ELR (cell line): ENCODE measurements at regions not wholly inside any gene's neighbourhood (a gene's known extent, or its start where the extent isn't known, plus 50 kb on each side); places are given as distances from the start of the nearest gene placed in this dataset.

Source experiments
- DNase-seq: peaks from one replicate; pipeline ENCODE4 v3.0.0-alpha.2; 2015; ENCODE audit warnings: low read depth

DNA sequence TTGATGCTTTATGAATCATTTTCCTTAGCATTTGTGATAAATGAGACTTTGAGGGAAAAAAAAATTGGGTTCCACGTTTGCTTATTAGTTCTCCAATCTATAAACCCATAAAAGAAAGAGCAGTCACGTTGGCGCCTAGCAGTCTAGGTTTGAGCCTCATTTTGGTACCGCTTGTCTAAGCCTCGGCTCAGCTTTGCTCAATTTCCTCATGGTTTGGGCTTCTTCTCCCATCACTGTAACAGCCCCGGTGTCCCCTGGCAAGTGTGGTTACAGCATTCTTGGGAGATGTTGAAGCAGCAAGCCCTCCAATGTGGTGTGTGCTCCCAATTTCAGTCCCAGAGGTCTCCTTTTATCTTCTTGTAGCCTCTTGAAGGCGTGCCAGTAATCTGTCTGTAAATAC is 578.4 kb downstream of the CDK5RAP2 start:
- no peak for DNase-seq

GRCh38 chr9:119998614-119999013 is 581.4 kb downstream of the CDK5RAP2 start:
- no peak for DNase-seq

DNA sequence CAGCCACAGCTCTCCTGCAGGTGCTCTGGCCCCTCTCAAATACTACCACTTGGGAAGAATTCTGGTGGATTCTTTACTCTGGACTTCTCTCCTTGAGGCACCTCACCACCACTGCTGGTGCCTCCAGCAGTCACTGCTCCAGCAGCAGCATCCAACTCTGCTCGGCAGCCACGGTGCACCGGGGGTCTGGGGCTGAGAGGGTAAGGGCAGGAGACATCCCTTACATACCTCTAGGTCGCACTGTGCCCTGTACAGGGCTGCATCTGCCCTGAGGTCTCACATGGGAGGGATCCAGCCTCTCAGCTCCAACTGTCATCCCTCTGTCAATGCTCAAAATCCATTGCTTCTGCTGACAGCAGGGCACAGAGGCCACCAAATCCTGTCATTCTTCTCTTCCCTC is 588.2 kb downstream of the CDK5RAP2 start:
- DNase-seq: no peak

DNA sequence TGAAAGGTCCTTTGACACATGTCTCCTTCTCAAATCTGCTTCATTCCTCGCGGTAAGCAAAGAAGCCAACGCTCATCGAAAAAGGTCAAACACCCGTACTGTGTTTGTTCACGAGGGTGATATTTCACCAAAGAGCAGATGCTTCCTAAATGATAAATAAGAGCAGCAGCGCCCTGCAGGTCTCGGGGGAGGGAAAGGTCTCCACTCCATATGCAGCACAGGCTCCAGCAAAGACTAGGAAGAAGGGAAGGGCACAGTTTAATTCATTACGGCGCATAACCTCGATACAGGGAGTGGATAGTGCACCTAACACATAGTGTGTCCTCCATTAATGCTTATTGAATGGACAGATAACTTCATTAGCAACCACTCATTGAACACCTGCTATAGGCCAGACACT is 593.3 kb downstream of the CDK5RAP2 start:
- DNase-seq: no peak

- no peak for DNase-seq
These were observed 593.8 kb downstream of the CDK5RAP2 start for GRCh38 chr9:119986205-119986604.

DNA sequence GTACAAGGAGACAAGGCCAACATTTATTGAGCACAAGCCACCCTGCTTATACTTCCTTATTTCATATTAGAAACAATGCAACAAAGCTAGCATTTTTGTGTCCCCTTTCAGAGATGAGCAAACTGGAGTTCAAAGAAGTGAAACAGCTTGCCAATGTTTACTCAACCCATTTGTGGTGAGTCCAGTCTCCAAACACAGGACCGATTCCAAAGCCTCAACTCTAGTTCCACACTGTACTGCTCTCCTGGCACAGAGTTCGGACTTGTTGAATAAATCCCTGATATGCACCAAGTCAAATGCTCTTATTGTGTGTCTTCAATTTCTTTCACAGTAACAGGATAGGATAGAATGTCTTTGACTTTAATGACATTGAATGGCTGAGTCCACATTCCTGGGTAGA is 604.8 kb upstream of the BRINP1 start:
- DNase-seq: no peak

GRCh38 chr9:119968836-119969707 is 599.8 kb upstream of the BRINP1 start:
- peak; percentile 59 for DNase-seq

DNA sequence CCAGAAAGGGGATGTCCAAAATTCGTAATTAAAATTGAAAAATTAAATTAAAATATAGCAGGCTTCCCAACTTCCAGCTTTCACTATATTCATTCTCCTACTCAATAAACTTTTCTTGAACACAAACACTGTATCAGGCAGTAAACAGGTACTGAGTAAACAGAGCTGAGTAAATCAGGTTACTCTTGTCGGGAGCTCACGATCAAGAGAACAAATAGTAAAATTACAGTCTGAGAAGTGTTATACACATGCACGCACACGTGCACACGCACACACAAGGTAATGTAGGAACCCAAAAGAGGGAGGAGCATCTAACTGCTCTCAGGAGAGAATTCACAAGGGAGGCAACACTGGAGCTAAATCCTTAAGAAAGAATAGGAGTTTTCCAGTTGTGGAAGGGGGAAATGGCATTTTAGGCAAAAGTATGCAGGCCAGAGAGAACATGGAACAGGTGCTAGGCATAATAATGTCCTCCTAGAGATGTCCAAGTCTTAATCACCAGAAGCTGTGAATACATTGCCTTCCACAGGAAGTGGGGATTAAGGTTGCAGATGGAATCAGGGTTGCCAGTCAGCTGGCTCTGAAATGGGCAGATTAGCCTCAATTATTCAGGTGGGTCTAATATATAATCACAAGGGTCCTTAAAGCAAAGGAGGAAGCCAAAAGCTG is 598.8 kb upstream of the BRINP1 start:
- no peak for DNase-seq

GRCh38 chr9:119963798-119964372 is 594.6 kb upstream of the BRINP1 start:
- DNase-seq: peak; percentile 80

DNA sequence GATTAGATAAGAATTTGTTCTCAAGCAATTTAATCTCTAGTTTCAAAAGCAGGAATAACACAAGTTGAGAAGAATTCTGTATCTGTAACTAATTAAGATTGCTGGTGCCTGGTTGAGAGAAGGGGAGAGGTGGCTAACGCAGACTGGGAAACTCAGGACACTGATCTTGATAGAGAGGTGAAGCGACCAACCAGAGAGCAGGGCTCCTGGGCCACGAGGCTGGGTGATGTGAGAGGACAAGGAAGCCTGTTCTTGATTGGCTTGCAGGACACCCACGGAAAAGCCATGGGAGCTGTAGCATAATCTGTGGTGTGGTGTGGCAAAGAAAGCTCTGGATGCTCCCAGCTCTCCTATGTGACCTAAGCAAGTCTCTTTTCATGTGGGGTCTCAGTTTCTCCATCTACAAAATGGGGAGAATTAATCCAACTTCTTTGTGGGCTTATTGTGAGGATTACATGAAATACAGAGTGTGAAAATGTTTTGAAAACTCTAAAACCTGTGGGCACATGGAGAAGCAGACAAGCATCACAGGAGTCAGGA is 594.1 kb upstream of the BRINP1 start:
- peak; percentile 43 for DNase-seq

- DNase-seq: peak; percentile 23
These were observed 592.7 kb upstream of the BRINP1 start for GRCh38 chr9:119961774-119962424.

DNA sequence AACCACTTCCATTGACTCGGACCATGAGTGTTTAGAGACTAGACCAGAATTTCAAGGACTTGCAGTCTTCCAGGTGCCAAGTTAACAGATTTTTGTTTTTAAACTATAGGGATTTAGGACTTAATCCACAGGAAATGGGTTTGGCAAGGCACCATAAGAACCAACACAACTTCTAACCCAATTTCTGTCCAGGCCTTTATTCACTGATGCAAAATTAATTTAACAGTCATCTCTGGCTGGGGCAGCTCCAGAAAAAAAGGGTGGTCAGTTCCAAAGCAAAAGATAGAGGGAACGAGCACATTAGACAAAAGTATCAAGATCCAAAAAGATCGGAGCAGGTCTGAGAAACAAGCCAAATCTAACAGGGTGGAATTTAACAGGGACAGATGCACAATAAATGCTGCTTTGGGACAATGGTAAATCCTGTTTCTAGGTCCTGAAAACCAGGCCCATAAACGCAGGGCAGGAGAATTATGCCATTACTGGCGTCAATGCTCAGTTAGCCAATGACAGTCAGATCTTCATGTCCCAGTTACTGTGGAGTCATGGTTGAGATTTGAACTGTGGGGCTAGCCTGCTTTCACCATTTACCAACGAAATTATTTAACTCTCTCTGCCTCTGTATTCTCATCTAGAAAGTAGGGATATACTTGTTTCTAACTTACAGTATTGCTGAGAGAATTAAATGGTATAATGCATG is 590.8 kb upstream of the BRINP1 start:
- DNase-seq: no peak

- no peak for DNase-seq
These were observed 586.9 kb upstream of the BRINP1 start for GRCh38 chr9:119956111-119956510.

GRCh38 chr9:119955276-119955675 is 586.0 kb upstream of the BRINP1 start:
- DNase-seq: no peak

DNA sequence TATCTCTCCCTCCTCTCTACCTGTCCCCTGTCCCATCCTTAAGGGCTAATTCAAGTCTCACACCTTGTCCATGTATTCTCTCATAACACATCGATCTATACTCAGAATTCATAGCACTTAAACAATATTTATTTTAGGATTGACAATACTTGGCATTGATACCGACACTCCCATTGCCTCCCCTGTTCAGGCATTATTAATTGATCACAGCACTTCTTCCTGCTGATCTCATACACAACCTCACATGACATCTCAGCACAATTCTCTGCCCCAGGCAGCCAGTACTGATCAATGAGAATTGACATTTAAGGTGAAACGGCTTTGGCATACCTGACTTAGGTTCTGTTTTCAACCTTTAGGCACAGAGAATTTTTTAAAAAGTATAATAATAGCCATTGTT is 582.4 kb upstream of the BRINP1 start:
- no peak for DNase-seq

- no peak for DNase-seq
These were observed 581.9 kb upstream of the BRINP1 start for GRCh38 chr9:119951090-119951489.

DNA sequence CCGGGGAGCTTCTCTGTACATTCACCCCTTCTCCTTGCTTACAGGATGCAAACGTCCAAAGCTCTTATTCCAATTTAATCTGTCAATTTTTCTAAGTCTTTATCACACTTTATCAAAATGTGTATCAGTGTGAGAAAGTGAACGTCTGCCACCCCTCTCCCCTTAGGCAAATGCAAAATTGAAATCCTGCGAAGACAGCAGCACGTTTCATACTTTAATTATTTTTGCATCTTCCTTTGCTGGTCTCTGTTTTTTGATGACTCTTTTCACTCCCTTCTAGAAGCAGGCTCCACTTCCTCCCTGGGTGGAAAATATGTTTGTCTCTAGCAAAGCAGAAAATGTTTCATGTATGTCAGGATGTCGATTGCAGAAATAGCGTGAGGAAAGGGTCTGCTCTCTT is 576.5 kb upstream of the BRINP1 start:
- no peak for DNase-seq

- DNase-seq: no peak
These were observed 571.9 kb upstream of the BRINP1 start for GRCh38 chr9:119941091-119941490.

DNA sequence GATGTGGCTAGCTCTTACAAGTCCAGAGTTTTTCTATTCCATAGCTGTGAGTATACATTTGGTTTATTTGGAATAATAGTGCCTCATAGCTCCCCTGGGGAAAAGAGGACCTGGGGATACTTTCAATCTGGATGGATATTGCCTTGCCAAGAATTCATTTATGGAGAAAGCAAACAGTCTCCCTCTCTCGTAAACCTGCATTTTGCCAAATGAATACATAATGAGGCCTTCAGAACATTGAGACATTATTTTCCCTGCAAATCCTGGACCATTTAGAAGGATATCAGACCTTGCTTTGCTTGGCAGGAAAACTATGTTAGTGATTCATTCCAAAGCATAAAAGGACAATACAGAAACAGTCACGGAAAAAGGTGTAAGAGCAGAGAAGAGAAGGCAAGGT is 569.6 kb upstream of the BRINP1 start:
- no peak for DNase-seq

- DNase-seq: no peak
These were observed 565.3 kb upstream of the BRINP1 start for GRCh38 chr9:119934497-119934896.

DNA sequence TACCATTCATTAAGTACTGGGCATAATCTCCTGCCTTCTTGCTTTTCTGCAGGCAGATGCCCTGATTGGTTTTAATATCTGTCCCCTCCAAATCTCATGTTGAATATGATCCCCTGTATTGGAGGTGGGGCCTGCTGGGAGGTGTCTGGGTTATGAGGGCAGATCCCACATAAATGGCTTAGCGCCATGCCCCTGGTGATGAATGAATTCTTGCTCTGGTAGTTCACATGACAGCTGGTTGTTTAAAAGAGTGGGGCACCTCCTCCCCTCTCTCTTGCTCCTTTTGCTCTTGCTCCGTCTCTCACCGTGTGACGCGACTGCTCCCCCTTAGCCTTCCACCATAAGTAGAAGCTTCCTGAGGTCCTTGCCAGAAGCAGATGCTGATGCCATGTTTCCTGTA is 564.0 kb upstream of the BRINP1 start:
- DNase-seq: no peak

- DNase-seq: no peak
These were observed 555.5 kb upstream of the BRINP1 start for GRCh38 chr9:119924736-119925135.
